Right lobe of liver (tissue), 4 donors: ENCODE measurements at regions not wholly inside any gene's neighbourhood (a gene's known extent, or its start where the extent isn't known, plus 50 kb on each side); places are given as distances from the start of the nearest gene placed in this dataset.

Source experiments
- CTCF ChIP-seq, 4 donors: fragments of 200-600 bp in 3 of 4; fragments of 450-650 bp in 1 of 4; IDR thresholded peaks; one replicate each; pipeline versions ENCODE4 v1.5.1 to v1.8.0; 2016 to 2022; ENCODE audit warnings: antibody characterized with exemption in 4 of 4, mild to moderate bottlenecking in 2 of 4
- POLR2A ChIP-seq: fragments of 450-650 bp; IDR thresholded peaks from one replicate; pipeline ENCODE4 v1.6.1; 2017; ENCODE audit warnings: antibody characterized with exemption, mild to moderate bottlenecking
- donor health status: DM: no; HTN: no; CAD: no.
- donor health status: DM: no; HTN: no; CAD: no.
- donor health status: DM: no; HTN: yes; CAD: no.

- TF ChIP-seq CTCF (IDR thresholded peaks at IDR 0.05), result no peak
- no peak for TF ChIP-seq POLR2A
Measured at GRCh38 chr2:62441824-62442223, 64.2 kb downstream of the TMEM17 start.
